CD4-positive, alpha-beta T cell (primary cell): ENCODE measurements at regions not wholly inside any gene's neighbourhood (a gene's known extent, or its start where the extent isn't known, plus 50 kb on each side); places are given as distances from the start of the nearest gene placed in this dataset.

Source experiments
- ATAC-seq: fragments of 200-7000 bp; cut with Tn5 transposase; one replicate; pipeline ENCODE4 v1.10.0; 2022; ENCODE audit warnings: mild to moderate bottlenecking; ENCODE audit not compliant: poor library complexity
- CTCF ChIA-PET: fragments of 350-600 bp; sonication (Branson Sonifier 250); formaldehyde crosslinking; loops from one replicate; lab custom pipeline; 2021; ENCODE audit warnings: antibody characterized with exemption, inconsistent platforms; lab: Charles Lee
- POLR2A ChIA-PET: fragments of 350-600 bp; sonication (Branson Sonifier 250); formaldehyde crosslinking; loops from one replicate; lab custom pipeline; 2021; ENCODE audit warnings: antibody characterized with exemption, inconsistent platforms; lab: Charles Lee
- DNase-seq, 14 experiments: peaks; one replicate each; pipeline ENCODE4 v3.0.0-alpha.2; 2013 to 2020; ENCODE audit warnings: mixed read lengths in 2 of 14
- H3K27ac ChIP-seq, 2 donors: one replicate each; pipeline versions ENCODE4 v1.5.1 to v1.7.0; 2013; ENCODE audit warnings: low read length in 2 of 2, low read depth in 1 of 2, mild to moderate bottlenecking in 1 of 2
- H3K27me3 ChIP-seq, 2 experiments: 1 replicate in 1 of 2; 2 replicates in 1 of 2; pipeline versions ENCODE4 v1.6.1 to v1.7.0; 2013; ENCODE audit warnings: low read length in 2 of 2, control low read depth in 1 of 2, mild to moderate bottlenecking in 1 of 2, moderate library complexity in 1 of 2; ENCODE audit not compliant: insufficient read depth in 2 of 2, control insufficient read depth in 1 of 2
- H3K36me3 ChIP-seq: one replicate; pipeline ENCODE4 v1.6.1; 2013; ENCODE audit warnings: low read length, control low read depth; ENCODE audit not compliant: insufficient read depth
- H3K4me1 ChIP-seq: one replicate; pipeline ENCODE4 v1.6.1; 2013; ENCODE audit warnings: low read length, control low read depth; ENCODE audit not compliant: insufficient read depth
- H3K4me3 ChIP-seq: one replicate; pipeline ENCODE4 v1.5.1; 2013; ENCODE audit warnings: mild to moderate bottlenecking, low read length, moderate library complexity
- H3K9me3 ChIP-seq, 2 experiments: 1 replicate in 1 of 2; 2 replicates in 1 of 2; pipeline versions ENCODE4 v1.6.1 to v1.7.0; 2013; ENCODE audit warnings: low read length in 2 of 2, mild to moderate bottlenecking in 2 of 2, control low read depth in 1 of 2, moderate library complexity in 1 of 2; ENCODE audit not compliant: control insufficient read depth in 1 of 2, insufficient read depth in 1 of 2
- H3K27ac Mint-ChIP-seq: one replicate; pipeline ENCODE4 v1.8.0; 2020; ENCODE audit warnings: mixed read lengths
- H3K27me3 Mint-ChIP-seq: one replicate; pipeline ENCODE4 v1.8.0; 2021; ENCODE audit warnings: mixed read lengths
- H3K36me3 Mint-ChIP-seq: one replicate; pipeline ENCODE4 v1.8.0; 2021; ENCODE audit warnings: low read depth, mixed read lengths
- H3K4me1 Mint-ChIP-seq: one replicate; pipeline ENCODE4 v1.8.0; 2021; ENCODE audit warnings: low read depth, mixed read lengths
- H3K4me3 Mint-ChIP-seq: one replicate; pipeline ENCODE4 v1.8.0; 2020; ENCODE audit warnings: mild to moderate bottlenecking, mixed read lengths
- H3K9me3 Mint-ChIP-seq: one replicate; pipeline ENCODE4 v1.8.0; 2020; ENCODE audit warnings: mixed read lengths
- intact Hi-C, 2 experiments: fragments of 100-400 bp; cut with DNase I in 1 of 2; cut with micrococcal nuclease in 1 of 2; formaldehyde crosslinking; loops; one replicate each; pipeline versions ENCODE4 v1.15.1 to v1.9.0; 2023 to 2025; cut with DNase I, micrococcal nuclease
- TF ChIP-seq, protein P1 (sequence below): fragments of 200-600 bp; IDR thresholded peaks from one replicate; pipeline ENCODE4 v1.8.0; 2022; ENCODE audit warnings: antibody characterized with exemption, mild to moderate bottlenecking

DNA sequence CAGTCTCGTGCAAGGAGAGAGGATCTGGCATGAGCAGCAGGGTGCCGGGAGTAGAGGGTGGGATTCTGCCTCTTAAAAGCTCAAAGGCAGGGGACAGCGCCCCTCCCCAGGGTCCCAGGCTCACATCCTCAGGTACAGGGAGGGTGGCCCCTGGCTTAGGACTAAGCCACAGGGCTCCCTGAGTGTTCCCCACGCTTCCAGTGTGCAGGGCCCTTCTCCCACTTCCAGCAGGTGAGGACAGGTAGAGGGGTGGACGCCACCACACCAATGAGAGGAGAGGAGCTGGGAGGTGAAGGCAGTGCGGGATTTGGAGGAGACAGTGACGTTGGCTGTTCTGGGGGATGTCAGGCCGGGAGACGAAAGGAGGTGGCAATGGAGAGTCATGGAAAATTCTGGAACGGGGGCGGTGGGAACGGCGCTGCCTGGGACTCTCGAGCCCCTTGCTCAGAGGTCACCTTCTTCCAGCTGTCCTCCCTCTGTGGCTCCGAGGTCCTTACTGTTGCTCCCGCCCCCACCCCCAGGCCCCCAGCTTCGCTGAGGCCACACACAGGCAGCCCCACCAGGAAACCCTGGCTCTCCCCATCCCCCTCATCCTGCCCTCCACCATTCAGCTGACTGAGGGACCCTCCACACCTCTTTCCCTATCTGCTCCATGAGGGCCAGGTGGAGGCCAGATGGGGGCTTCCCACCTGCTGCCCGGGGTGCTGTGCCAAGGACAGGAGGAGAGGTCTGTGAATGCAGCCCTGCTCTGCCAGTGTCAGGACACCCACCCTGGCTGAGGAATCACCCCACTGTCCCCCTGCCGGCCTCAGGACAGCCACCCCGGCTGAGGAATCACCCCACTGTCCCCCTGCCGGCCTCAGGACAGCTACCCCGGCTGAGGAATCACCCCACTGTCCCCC is 57.7 kb upstream of the ACSF3 start:
- H3K4me1 Mint-ChIP-seq, result peaks cover 47% of the 10 kb centered on the region
- H3K4me1 ChIP-seq, result peaks cover 44% of the 10 kb centered on the region
- ATAC-seq, result no peak
- H3K4me3 Mint-ChIP-seq, result no peak overlapping the region
- no peaks in the 10 kb centered on the region for H3K36me3 Mint-ChIP-seq
- H3K4me3 ChIP-seq, result no peak overlapping the region
- no peak overlapping the region for H3K27ac Mint-ChIP-seq
- ChIA-PET POLR2A (interaction anchor here (1.4 kb wide), 1 partner anchor 62 kb away, joined by 4 read pairs; no protein-coding TSS in a partner anchor), CTCF (no interaction called here)
- peaks cover 0 to 4% of the 10 kb centered on the region in 2 experiments for H3K27me3 ChIP-seq
- peak in 1 of 14 experiments; percentile 3 for DNase-seq
- H3K9me3 ChIP-seq, result peaks cover 0 to 3% of the 10 kb centered on the region in 2 experiments
- intact Hi-C loops, result loop anchor here in 1 of 2 experiments (2.0 kb wide), 1 partner anchor 25 kb away; no protein-coding TSS in a partner anchor
- no peaks in the 10 kb centered on the region for H3K36me3 ChIP-seq
- H3K27ac ChIP-seq, result no peak overlapping the region
- no peaks in the 10 kb centered on the region for H3K9me3 Mint-ChIP-seq
- H3K27me3 Mint-ChIP-seq, result no peaks in the 10 kb centered on the region
- TF ChIP-seq, protein P1, sequence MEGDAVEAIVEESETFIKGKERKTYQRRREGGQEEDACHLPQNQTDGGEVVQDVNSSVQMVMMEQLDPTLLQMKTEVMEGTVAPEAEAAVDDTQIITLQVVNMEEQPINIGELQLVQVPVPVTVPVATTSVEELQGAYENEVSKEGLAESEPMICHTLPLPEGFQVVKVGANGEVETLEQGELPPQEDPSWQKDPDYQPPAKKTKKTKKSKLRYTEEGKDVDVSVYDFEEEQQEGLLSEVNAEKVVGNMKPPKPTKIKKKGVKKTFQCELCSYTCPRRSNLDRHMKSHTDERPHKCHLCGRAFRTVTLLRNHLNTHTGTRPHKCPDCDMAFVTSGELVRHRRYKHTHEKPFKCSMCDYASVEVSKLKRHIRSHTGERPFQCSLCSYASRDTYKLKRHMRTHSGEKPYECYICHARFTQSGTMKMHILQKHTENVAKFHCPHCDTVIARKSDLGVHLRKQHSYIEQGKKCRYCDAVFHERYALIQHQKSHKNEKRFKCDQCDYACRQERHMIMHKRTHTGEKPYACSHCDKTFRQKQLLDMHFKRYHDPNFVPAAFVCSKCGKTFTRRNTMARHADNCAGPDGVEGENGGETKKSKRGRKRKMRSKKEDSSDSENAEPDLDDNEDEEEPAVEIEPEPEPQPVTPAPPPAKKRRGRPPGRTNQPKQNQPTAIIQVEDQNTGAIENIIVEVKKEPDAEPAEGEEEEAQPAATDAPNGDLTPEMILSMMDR, result no peak

GRCh38 chr16:89036776-89037175 is 56.9 kb upstream of the ACSF3 start:
- no peak overlapping the region for H3K27ac ChIP-seq
- H3K27me3 Mint-ChIP-seq, result no peaks in the 10 kb centered on the region
- H3K4me1 Mint-ChIP-seq, result peaks cover 41% of the 10 kb centered on the region
- H3K9me3 Mint-ChIP-seq, result no peaks in the 10 kb centered on the region
- CTCF ChIA-PET, result no interaction called here
- no peak overlapping the region for H3K4me3 ChIP-seq
- no peaks in the 10 kb centered on the region for H3K9me3 ChIP-seq
- no peak overlapping the region for H3K4me3 Mint-ChIP-seq
- H3K27me3 ChIP-seq, result peaks cover 0 to 4% of the 10 kb centered on the region in 2 experiments
- TF ChIP-seq, protein P1, result no peak
- H3K4me1 ChIP-seq, result peaks cover 41% of the 10 kb centered on the region
- POLR2A ChIA-PET, result no interaction called here
- ATAC-seq (no peak), DNase-seq (no peak)
- no peaks in the 10 kb centered on the region for H3K36me3 Mint-ChIP-seq
- H3K36me3 ChIP-seq, result no peaks in the 10 kb centered on the region
- intact Hi-C loops, result loop anchor here in 1 of 2 experiments (2.0 kb wide), 1 partner anchor 26 kb away; no protein-coding TSS in a partner anchor
- no peak overlapping the region for H3K27ac Mint-ChIP-seq

- H3K27me3 ChIP-seq, result peaks cover 0 to 4% of the 10 kb centered on the region in 2 experiments
- H3K4me1 Mint-ChIP-seq, result peaks cover 34% of the 10 kb centered on the region
- H3K36me3 ChIP-seq, result no peaks in the 10 kb centered on the region
- no peak overlapping the region for H3K27ac ChIP-seq
- no peaks in the 10 kb centered on the region for H3K9me3 ChIP-seq
- H3K36me3 Mint-ChIP-seq, result no peaks in the 10 kb centered on the region
- POLR2A ChIA-PET, result no interaction called here
- H3K4me3 ChIP-seq, result no peak overlapping the region
- intact Hi-C loops, result loop anchor here in 1 of 2 experiments (2.0 kb wide), 1 partner anchor 27 kb away; no protein-coding TSS in a partner anchor
- no peak overlapping the region for H3K27ac Mint-ChIP-seq
- ATAC-seq, result peak; percentile 73
- peaks cover 33% of the 10 kb centered on the region for H3K4me1 ChIP-seq
- DNase-seq, result peak in 9 of 14 experiments; percentile 16 to 58 (median 25)
- H3K9me3 Mint-ChIP-seq, result no peaks in the 10 kb centered on the region
- CTCF ChIA-PET, result no interaction called here
- H3K27me3 Mint-ChIP-seq, result no peaks in the 10 kb centered on the region
- TF ChIP-seq, protein P1, result no peak
- no peak overlapping the region for H3K4me3 Mint-ChIP-seq
These were observed 56.1 kb upstream of the ACSF3 start for GRCh38 chr16:89037261-89038152.
